Parathyroid adenoma (tissue), 2 donors: ENCODE measurements at regions not wholly inside any gene's neighbourhood (a gene's known extent, or its start where the extent isn't known, plus 50 kb on each side); places are given as distances from the start of the nearest gene placed in this dataset.

ENCODE experiments used
- H2AFZ ChIP-seq: fragments of 300-600 bp; sonication (generic); one replicate; pipeline ENCODE4 v1.7.0; 2017; ENCODE audit warnings: antibody characterized with exemption, mild to moderate bottlenecking
- H3K27ac ChIP-seq: fragments of 300-600 bp; sonication (generic); one replicate; pipeline ENCODE4 v1.7.0; 2017
- H3K27me3 ChIP-seq: fragments of 300-600 bp; sonication (generic); one replicate; pipeline ENCODE4 v1.7.0; 2017; ENCODE audit warnings: low read length; ENCODE audit not compliant: control insufficient read depth, insufficient read depth
- H3K36me3 ChIP-seq: fragments of 300-600 bp; sonication (generic); one replicate; pipeline ENCODE4 v1.7.0; 2017; ENCODE audit warnings: low read length; ENCODE audit not compliant: control insufficient read depth, insufficient read depth
- H3K4me1 ChIP-seq: fragments of 300-600 bp; sonication (generic); one replicate; pipeline ENCODE4 v1.7.0; 2017; ENCODE audit warnings: control low read depth
- H3K4me2 ChIP-seq: fragments of 300-600 bp; sonication (generic); one replicate; pipeline ENCODE4 v1.7.0; 2017; ENCODE audit warnings: low read length
- H3K4me3 ChIP-seq: fragments of 300-600 bp; sonication (generic); one replicate; pipeline ENCODE4 v1.7.0; 2017; ENCODE audit warnings: low read depth, low read length
- H3K79me2 ChIP-seq: fragments of 300-600 bp; sonication (generic); one replicate; pipeline ENCODE4 v1.7.0; 2017; ENCODE audit warnings: control low read depth
- H3K9ac ChIP-seq: fragments of 300-600 bp; sonication (generic); one replicate; pipeline ENCODE4 v1.7.0; 2017; ENCODE audit warnings: mild to moderate bottlenecking
- H3K9me3 ChIP-seq: fragments of 300-600 bp; sonication (generic); one replicate; pipeline ENCODE4 v1.7.0; 2017; ENCODE audit warnings: low read length; ENCODE audit not compliant: control insufficient read depth
- CTCF ChIP-seq: fragments of 300-600 bp; sonication (generic); IDR thresholded peaks from one replicate; pipeline ENCODE4 v1.7.0; 2017; ENCODE audit warnings: antibody characterized with exemption, mild to moderate bottlenecking
- donor health status: primary hyperparathyroidism.

GRCh38 chr6:135780326-135780725 is 71.2 kb upstream of the PDE7B start:
- H3K27ac ChIP-seq: no peak overlapping the region
- no peak overlapping the region for H3K4me3 ChIP-seq
- H3K4me1 ChIP-seq: no peaks in the 10 kb centered on the region
- no peak overlapping the region for H2AFZ ChIP-seq
- H3K4me2 ChIP-seq: no peak overlapping the region
- no peaks in the 10 kb centered on the region for H3K36me3 ChIP-seq
- no peak overlapping the region for H3K9ac ChIP-seq
- no peaks in the 10 kb centered on the region for H3K27me3 ChIP-seq
- no peaks in the 10 kb centered on the region for H3K9me3 ChIP-seq
- TF ChIP-seq CTCF: no peak
- no peaks in the 10 kb centered on the region for H3K79me2 ChIP-seq

GRCh38 chr6:135782546-135782945 is 69.0 kb upstream of the PDE7B start:
- Histone ChIP-seq H3K36me3 (no peaks in the 10 kb centered on the region), H3K27ac (no peak overlapping the region), H3K9me3 (no peaks in the 10 kb centered on the region), H3K4me2 (no peak overlapping the region), H3K4me3 (no peak overlapping the region), H3K4me1 (no peaks in the 10 kb centered on the region), H2AFZ (no peak overlapping the region), H3K27me3 (no peaks in the 10 kb centered on the region), H3K79me2 (no peaks in the 10 kb centered on the region), H3K9ac (no peak overlapping the region)
- no peak for TF ChIP-seq CTCF

- Histone ChIP-seq H3K79me2 (no peaks in the 10 kb centered on the region), H3K9ac (no peak overlapping the region), H3K36me3 (no peaks in the 10 kb centered on the region), H3K27me3 (no peaks in the 10 kb centered on the region), H2AFZ (no peak overlapping the region), H3K4me1 (no peaks in the 10 kb centered on the region), H3K4me3 (no peak overlapping the region), H3K9me3 (no peaks in the 10 kb centered on the region), H3K27ac (no peak overlapping the region), H3K4me2 (peak overlapping the region; percentile 31)
- TF ChIP-seq CTCF: no peak
Measured at GRCh38 chr6:135784507-135784906, 67.0 kb upstream of the PDE7B start.

GRCh38 chr6:135789375-135790050 is 62.0 kb upstream of the PDE7B start:
- Histone ChIP-seq H3K27ac (no peak overlapping the region), H3K9me3 (no peaks in the 10 kb centered on the region), H3K36me3 (no peaks in the 10 kb centered on the region), H3K4me3 (no peak overlapping the region), H3K4me1 (no peaks in the 10 kb centered on the region), H2AFZ (no peak overlapping the region), H3K27me3 (no peaks in the 10 kb centered on the region), H3K4me2 (no peak overlapping the region), H3K9ac (no peak overlapping the region), H3K79me2 (no peaks in the 10 kb centered on the region)
- no peak for TF ChIP-seq CTCF

GRCh38 chr6:135791441-135791840 is 60.1 kb upstream of the PDE7B start:
- Histone ChIP-seq H2AFZ (no peak overlapping the region), H3K9me3 (no peaks in the 10 kb centered on the region), H3K4me3 (no peak overlapping the region), H3K27me3 (no peaks in the 10 kb centered on the region), H3K79me2 (no peaks in the 10 kb centered on the region), H3K4me1 (no peaks in the 10 kb centered on the region), H3K9ac (no peak overlapping the region), H3K4me2 (no peak overlapping the region), H3K36me3 (no peaks in the 10 kb centered on the region), H3K27ac (no peak overlapping the region)
- TF ChIP-seq CTCF: no peak
